HG02678 (cell line): ENCODE measurements at regions not wholly inside any gene's neighbourhood (a gene's known extent, or its start where the extent isn't known, plus 50 kb on each side); places are given as distances from the start of the nearest gene placed in this dataset.

Experiments
- ATAC-seq: cut with Tn5 transposase; IDR thresholded peaks from one replicate; pipeline ENCODE4 v1.9.1; 2021; ENCODE audit warnings: mild to moderate bottlenecking, moderate library complexity; ENCODE audit not compliant: unreplicated experiment

DNA sequence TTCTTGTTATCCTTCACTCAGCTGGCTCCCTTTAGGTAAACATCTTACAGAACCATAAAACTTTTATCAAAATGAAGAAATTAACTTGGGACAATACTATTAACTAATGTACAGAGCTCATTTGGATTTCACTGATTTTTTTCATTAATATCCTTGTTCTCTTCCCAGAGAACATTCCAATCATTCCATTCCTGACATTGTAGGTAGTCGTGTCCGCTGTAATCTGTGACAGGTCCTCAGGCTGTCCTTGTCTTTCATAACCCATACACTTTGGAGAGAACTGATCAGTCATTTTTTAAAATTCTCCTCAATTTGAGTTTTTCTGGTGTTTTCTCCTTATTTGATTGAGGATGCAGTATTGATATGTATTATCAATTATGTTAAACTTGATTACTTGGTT lies 916.8 kb downstream of the GALC start:
- no peak for ATAC-seq

DNA sequence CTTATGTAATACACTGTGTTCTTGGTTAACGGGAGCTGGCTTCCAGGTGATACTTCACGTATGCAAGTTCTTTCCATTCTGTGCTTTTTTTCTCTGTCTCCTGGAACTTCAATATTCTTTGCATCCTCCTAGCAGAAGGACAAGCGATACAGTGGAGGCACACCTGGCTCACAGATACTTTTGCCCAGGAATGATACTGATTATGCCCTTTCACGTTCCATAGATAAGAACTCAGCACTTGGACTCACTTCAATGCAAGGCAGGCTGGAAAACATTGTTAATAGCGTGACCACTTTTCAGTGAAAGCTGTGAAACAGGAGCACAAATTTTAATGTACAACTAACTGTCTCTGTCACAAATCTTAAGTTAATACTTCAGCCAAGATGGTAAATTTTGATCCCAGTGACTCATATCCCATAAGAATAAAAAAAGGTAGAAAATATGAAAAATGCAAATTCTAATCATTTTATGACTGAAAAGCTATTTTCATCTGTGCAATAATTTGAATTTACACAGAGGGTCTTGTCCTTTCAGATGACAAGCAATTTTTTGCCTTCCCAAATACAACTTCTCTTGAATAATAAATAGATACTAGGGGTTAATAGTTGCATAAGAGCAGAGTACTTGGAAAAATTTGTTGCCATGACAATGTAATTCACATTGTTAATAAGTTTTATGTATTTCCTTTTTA lies 919.0 kb downstream of the GALC start:
- ATAC-seq, result no peak

DNA sequence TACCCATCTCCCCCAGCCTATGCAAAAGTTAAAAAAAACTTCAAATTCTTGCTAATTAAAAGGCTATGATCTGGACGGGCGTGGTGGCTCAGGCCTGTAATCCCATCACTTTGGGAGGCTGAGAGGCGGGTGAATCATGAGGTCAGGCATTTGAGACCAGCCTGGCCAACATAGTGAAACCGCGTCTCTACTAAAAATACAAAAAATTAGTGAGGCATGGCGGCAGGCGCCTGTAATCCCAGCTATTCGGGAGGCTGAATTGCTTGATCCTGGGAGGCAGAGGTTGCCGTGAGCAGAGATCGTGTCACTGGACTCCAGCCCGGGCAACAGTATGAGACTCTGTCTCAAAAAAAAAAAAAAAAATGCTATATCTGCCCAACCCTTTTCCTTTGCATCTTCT lies 925.4 kb downstream of the GALC start:
- no peak for ATAC-seq

DNA sequence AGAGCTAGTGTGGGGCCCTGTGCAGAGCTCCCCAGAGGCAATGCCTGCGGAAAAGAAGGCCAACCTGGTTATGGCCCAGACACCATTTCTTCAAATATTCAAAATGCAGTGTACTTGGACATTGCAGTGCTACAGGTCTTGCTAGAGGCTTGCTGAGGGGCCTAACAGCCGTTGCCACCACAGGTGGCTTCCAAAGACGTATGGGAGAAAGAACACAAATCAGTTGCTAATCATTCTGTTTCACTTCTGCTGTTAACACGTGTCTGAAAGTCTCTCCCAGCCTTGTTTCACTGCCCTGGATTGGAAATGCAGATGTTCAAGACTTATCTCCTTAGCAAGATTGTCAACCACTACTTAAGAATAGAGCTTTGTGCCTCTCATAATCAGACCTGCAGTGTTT lies 925.9 kb downstream of the GALC start:
- ATAC-seq, result no peak

DNA sequence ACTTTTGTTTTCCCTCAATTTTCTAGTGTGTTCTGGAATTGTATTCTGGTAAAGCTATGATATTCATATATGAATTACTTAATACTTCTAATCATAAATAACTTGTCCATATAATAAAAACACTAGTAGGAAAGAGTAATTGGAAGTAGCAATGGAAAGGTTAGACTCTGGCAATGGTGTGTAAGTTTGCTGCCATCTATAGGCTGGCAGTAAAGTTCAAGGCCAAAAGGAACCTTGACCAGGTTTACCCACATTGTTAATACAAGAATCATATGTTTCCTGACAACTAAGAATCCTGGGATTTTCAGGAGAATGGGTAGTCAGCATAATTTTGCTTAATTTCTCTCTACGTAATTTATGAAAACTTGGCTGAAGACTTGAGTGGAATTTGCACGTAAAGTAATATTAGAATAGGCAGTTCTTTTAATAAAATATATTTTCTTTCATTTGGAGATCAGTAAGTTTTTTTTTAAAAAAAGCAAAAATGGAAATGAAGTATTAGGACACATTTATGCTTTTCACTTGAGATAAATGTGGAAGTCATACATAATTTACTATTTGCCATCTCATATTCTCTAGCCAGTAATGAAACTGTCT lies 926.7 kb downstream of the GALC start:
- no peak for ATAC-seq

DNA sequence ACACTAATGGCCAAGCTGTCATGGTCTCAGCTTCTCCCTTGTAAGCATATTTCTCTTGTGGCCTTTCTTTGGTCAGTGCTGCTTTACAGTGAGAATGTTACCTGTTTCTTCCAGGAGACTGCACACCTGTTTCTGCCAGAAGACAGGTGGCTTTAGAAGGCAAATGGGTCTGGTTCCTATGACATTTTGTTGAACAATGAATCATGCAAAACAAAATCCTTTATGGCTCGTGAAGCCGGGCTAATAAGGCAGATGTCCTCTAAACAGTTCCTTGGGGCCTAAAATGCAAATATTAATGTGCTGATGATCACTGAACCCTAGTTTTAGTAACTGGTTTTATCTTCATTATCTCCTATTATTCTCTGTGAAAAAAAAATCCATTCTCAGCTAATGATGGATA lies 927.6 kb downstream of the GALC start:
- no peak for ATAC-seq

DNA sequence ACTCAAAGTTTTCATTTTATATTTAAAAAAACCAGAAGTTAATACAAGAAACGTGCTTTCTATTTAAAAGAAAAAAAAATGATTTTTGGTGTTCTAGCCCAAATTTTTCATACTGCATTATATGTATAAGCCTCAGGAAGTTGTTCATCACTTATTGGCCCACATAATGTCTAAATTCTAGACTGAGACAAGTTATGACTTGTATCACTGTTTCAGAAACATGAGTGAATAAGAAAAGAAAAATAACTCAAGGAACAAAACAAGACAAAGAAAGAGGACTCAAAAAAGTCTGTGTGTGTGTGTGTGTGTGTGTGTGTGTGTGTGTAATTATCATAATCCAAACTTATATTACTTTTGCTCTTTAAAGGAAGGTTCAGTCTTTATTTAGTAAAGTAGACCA lies 929.8 kb downstream of the GALC start:
- no peak for ATAC-seq

DNA sequence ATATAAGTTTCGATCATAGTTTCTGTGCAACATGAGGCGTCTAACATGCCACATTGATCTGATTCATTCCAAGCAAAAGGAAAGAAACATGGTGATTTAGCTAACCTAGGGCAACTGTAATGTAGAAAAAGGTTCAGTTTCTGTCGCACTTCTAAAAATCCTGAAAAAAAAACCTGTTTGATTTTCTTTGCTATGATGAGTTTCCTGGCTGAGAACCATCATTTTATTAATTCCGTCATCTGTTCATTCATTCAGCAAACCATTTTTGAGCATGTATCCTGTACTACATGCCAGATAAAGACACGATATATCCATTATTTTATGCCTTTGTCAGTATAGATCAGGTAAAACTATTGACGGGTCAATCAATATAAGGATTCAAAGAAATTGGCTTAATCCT lies 932.6 kb downstream of the GALC start:
- no peak for ATAC-seq

DNA sequence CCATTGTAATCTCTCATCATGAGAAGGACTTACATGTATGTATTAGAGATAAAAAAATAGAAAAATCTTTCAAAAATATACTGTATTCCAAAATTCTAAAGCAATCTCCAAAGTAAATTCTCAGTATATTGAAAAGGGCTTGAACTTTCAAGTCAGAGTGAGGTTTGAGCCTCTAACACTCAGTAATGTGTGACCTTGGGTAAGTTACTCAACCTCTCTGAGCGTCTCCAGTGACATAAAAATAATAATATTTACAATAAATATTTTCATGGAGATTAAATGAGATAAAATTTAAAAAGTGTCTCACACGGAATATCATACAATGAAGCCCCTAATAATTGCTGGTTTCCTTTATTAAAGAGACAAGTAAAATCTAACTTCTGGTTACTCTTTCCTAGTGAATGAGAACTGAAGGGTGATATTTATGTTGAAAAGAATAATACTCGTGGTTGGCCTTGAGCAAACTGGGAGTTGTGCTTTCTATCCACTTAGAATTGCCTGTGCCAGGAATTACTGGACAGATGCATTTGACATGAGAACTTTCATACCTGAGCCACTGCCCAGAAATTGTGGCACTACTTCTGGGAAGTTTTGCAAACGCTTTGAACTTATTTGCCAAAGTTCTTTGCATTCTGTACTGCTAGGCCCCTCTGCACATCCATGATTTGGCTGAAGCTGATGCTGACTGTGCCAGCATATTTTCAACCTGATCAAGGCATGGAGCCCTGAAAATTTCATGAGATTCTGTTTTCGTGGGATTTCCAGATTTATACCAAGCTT lies 933.7 kb downstream of the GALC start:
- no peak for ATAC-seq

DNA sequence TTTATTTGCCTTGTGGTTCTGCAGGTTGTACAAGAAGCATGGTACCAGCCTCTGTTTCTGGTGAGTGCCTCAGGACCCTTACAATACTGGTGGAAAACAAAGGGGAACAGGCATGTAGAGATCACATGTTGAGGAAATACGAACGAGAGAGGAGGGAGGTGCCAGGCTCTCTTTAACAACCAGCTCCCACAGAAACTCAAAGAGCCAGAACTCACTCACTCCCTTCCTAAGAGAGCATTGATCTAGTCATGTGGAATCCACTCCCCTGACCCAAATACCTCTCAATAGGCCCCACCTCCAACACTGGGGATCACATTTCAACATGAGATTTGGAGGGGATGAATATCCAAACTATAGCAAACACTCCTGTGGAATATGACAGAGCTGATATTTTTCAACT lies 938.0 kb downstream of the GALC start:
- ATAC-seq, result no peak

DNA sequence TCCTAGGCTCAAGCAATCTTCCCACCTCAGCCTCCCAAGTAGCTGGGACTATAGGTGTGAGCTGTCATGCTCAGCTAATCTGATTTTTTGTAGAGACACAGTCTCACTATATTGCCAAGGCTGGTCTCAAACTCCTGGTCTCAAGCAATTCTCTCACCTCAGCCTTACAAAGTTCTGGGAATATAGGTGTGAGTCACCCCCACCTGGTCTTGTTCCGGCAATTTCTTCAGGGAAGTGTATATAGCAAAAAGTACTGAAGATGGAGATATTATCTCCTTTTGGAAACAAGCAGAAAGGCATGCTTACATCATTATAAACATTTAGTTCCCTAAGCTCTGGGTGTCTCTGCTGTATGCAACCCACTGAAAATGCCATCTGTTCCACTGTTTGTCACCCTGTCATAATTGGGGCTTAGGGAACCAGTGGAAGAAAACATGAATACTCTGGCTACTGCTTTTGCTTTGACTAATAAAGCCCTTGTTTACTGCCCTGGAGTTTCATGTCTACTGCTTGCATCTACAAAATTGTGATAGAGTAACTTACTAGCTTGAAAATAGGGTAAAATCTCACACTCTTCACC lies 940.2 kb downstream of the GALC start:
- no peak for ATAC-seq

DNA sequence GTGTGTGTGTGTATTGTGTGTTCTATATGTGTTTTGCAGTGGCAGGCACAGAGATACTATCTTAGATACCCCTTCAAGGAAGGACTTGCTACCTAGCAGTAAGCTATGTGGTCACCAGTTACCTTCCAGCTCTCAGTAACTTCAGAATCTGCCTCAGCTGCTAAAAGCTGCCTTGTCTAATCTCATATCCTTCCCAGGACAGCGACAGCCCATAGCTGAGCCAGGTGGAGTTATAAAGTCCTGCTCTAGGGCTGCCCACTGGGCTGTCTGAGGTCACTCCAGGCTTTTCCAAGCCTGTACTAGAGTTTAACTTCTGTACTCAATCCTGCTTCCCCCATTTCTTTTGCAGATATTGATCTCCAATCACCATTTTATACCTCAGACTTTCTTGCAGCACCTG lies 942.6 kb downstream of the GALC start:
- no peak for ATAC-seq

DNA sequence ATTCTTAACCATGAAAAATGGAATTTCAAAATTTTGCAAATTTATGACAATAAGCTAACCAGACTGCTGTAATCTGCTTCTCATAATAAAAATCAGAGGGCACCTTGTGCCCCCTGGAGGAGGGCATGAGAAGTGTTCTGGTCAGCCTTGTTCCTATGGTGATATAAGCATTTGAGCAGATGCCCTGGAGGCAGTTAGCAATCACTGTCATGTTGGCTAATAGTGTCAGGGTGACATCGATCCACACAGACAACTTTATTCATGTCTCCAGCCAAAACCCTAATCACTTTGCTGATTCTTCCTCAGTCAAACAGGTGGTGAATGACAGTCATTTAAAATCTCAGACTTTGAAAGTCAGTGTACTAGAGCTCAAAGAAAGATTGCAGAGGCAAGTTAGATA lies 943.0 kb downstream of the GALC start:
- ATAC-seq, result no peak

DNA sequence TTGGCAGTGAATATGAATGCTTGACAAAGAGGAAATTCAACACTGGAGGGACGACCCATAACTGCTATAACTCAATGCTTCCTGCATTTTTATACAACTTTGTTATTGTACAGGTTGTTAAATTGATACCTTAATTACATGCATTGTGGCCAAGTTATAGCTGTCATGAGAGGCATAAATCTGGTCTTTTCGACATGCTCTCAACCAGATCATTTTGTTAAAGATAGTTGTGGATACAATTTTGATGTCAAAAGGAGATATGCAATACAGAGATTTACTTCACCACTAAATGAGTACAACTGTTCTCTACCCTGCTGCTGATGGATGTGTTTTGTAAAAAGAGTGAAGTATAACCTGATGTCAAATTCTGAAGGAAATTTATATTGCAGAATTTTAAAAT lies 946.0 kb downstream of the GALC start:
- ATAC-seq, result no peak

DNA sequence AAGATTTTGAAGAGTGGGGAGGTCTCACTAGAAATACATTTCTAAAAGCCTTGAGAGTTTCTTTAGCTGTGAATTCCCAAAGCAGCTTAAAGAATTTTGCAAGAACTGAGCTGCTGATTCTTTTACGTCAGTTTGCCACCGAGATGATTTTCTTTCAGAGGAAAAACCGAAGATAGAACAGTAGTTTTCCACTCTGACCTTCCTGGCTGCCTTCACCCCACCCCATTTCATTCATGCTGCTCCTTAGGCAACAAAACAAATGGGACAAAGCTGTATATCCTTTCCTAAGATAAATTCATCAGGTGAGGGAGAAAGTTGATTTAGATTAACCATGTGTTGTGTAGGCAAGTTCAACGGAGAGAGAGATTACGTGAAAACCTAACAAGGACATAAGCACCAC lies 947.0 kb downstream of the GALC start:
- ATAC-seq, result no peak

DNA sequence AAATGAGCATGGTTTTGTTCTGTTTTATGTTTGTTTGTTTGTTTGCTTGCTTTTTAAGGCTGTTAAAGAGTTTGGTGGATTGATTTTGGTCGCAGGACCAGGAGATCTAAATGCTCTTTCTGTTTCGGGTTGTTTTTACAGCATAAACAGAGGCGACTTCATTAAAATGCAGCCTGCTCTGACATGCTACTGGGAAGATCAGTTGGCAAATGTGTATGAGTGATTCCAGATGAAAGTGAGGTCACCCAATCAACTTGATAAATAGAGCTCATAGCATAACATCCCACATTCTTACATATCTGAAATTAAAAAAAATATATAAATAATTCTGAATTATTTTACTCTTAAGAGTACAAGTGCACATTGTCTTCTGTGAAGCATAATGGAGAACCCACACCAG lies 947.7 kb downstream of the GALC start:
- ATAC-seq, result no peak

DNA sequence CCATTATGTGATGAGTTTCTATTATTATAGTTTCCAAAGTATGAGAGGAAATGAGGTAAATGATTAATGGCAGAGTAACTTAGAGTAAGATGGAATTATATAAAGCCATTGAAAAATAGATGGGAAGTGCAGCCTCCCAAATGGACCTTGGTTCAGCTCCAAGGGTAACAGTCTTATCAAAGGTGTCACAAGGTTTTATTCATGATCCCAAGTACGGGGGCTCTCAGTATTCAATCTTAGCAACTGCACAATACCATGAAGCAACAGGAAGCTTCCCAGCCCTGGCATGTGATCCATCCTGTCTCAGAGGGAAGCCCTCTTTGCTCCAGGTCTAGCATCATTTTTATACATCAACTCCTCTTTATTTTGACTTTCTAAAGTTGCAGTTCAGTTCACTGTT lies 948.2 kb downstream of the GALC start:
- ATAC-seq, result no peak

DNA sequence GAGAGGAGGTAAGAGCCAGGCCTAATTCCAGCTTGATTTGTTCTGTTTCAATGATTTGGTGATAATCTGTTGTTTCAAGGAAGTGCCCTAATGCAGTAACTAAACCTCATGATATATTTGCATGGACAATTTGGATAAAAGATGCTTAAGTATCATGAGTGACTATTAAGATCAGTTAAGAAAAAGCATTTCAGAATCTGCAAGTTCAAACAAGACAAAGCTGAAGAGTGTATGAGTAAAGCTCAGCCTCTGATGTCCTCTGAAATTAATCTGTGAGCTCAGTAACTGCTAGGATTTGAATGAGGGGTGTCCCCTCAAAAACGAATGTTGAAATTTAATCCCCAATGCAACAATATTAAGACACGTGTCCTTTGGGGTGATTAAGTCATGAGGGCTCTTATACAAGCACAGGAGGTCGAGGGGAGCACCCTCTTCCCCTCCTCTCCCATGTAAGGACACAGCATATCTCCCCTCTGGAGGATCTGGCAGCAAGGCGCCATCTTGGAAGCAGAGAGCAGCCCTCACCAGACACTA lies 949.2 kb downstream of the GALC start:
- ATAC-seq, result no peak

DNA sequence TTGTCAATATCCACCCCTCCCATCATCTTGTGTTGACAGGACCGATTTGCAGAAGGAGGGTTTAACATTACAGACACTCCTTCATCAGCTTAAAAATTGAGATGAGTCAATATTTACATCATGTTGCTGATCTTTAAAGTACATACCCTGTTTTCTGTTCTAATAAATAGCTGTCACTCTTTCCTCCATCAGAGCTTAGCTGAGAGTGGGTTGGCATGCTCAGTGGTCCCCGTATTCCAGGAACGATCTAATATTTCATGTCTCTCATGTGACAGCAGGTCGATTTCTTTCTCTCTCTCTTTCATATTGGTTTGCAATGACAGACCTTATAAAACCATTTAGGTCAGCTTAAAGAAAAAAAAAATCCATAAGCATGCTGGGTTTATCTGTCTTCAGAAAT lies 950.6 kb downstream of the GALC start:
- ATAC-seq, result no peak

DNA sequence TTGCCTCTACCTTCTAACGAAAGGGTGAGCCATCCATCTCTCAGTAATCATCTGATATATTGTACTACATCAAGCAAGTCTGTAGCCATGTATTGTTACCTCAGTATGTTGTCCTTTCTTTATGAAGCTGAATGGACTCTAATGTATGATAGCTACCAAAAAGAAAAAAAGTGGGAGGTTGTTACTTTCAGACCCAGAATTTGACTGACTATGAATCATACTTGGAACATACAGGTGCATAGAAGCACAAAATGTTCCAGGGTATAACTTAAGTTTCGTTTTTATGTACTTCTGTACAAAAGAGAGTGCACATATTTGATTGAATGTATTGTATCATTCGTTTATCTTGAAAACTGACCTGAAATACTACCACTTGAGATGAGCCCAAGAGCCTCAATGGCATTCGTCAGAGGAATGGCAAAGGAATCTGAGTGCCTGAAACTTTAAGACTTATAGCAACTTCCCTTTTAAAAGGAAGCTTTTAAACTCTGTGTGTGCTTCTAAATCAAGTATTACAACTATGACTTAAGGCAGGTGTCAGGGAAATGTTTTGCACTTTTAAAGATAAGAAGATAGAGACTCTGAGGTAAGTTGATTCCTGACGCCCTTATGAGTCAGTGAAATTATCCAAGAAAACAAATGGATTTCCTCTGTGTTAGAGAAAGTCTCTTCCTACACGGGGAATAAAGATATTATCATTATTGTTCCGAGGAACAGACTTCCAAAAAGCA lies 951.5 kb downstream of the GALC start:
- ATAC-seq, result no peak

DNA sequence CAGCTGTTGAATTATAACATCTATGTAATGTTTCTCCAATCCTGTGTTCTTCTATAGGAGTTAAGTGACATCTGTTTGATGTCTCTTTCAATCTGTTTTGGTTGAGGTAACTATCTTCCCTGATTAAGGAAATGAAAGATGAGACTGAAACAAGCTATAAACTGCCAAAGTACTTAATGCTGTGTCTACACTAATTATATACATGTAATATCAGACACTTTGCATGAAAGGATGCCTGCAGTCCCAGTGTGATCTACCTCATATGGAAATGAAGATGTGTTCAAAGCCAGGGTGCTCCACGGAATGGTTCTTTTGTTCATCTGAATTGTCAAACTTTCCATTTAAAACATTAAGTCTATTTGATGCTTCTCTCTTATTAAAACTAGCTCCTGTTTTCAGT lies 958.3 kb downstream of the GALC start:
- no peak for ATAC-seq
